PC-9 (cell line): ENCODE measurements at regions not wholly inside any gene's neighbourhood (a gene's known extent, or its start where the extent isn't known, plus 50 kb on each side); places are given as distances from the start of the nearest gene placed in this dataset.

ENCODE experiments used
- EZH2 ChIP-seq: fragments of 200-600 bp; sonication (generic); IDR thresholded peaks from 2 replicates; pipeline ENCODE4 v1.8.0; 2017; ENCODE audit warnings: antibody characterized with exemption, low read depth
- TF ChIP-seq, protein P1 (sequence below): fragments of 200-600 bp; sonication (generic); conservative IDR thresholded peaks from 2 replicates; pipeline ENCODE4 v1.6.1; 2017; ENCODE audit warnings: mixed run types, antibody characterized with exemption, mild to moderate bottlenecking, moderate library complexity

DNA sequence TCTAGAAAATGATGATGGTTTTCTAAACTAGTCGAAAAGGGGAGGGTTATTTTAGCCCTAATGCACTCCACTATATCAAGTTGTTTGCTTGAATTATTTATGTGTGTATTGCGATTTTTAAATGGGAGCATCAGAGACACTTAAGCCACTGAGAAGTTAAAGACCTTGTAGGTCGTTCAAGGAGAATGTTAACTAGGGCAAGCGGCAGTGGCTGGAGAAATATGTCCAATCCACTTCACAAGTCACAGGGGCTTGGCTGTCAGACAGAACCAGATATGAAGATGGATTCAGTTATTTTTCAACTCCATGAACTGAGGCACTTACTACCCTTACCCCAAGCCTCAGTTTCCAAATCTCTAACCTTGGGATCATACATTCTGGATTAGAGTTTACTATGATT is 702.0 kb downstream of the CDH11 start:
- TF ChIP-seq, protein P1, sequence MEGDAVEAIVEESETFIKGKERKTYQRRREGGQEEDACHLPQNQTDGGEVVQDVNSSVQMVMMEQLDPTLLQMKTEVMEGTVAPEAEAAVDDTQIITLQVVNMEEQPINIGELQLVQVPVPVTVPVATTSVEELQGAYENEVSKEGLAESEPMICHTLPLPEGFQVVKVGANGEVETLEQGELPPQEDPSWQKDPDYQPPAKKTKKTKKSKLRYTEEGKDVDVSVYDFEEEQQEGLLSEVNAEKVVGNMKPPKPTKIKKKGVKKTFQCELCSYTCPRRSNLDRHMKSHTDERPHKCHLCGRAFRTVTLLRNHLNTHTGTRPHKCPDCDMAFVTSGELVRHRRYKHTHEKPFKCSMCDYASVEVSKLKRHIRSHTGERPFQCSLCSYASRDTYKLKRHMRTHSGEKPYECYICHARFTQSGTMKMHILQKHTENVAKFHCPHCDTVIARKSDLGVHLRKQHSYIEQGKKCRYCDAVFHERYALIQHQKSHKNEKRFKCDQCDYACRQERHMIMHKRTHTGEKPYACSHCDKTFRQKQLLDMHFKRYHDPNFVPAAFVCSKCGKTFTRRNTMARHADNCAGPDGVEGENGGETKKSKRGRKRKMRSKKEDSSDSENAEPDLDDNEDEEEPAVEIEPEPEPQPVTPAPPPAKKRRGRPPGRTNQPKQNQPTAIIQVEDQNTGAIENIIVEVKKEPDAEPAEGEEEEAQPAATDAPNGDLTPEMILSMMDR = no peak
- no peak for TF ChIP-seq EZH2
